RWPE2 (cell line): ENCODE measurements at regions not wholly inside any gene's neighbourhood (a gene's known extent, or its start where the extent isn't known, plus 50 kb on each side); places are given as distances from the start of the nearest gene placed in this dataset.

Experiments
- ATAC-seq: fragments of 200-7000 bp; cut with Tn5 transposase; 3 replicates; pipeline ENCODE4 v1.9.1; 2021; ENCODE audit warnings: low read depth
- DNase-seq: peaks from one replicate; pipeline ENCODE4 v3.0.0-alpha.2; 2020; ENCODE audit warnings: low spot score
- H3K27ac ChIP-seq: fragments of 450-650 bp; 2 replicates; pipeline ENCODE4 v1.5.1; 2017; ENCODE audit warnings: mild to moderate bottlenecking; ENCODE audit not compliant: poor library complexity, severe bottlenecking
- H3K27me3 ChIP-seq: fragments of 250-450 bp; sonication (Bioruptor Pico); 2 replicates; pipeline ENCODE4 v1.5.1; 2021; ENCODE audit warnings: mild to moderate bottlenecking, moderate library complexity; ENCODE audit not compliant: insufficient read depth, poor library complexity, severe bottlenecking
- H3K36me3 ChIP-seq: fragments of 250-450 bp; sonication (Bioruptor Pico); 2 replicates; pipeline ENCODE4 v1.5.1; 2020; ENCODE audit warnings: low read depth, mild to moderate bottlenecking, moderate library complexity
- H3K4me1 ChIP-seq: fragments of 250-450 bp; sonication (Bioruptor Pico); 2 replicates; pipeline ENCODE4 v1.5.1; 2021; ENCODE audit warnings: mild to moderate bottlenecking, moderate library complexity; ENCODE audit not compliant: insufficient read depth, poor library complexity, severe bottlenecking
- H3K4me3 ChIP-seq: fragments of 250-450 bp; sonication (Bioruptor Pico); 2 replicates; pipeline ENCODE4 v1.5.1; 2021; ENCODE audit warnings: mild to moderate bottlenecking, moderate library complexity; ENCODE audit not compliant: severe bottlenecking
- H3K9me3 ChIP-seq: fragments of 250-450 bp; sonication (Bioruptor Pico); 2 replicates; pipeline ENCODE4 v1.5.1; 2021; ENCODE audit warnings: mild to moderate bottlenecking, moderate library complexity; ENCODE audit not compliant: severe bottlenecking
- CTCF ChIP-seq: fragments of 450-650 bp; IDR thresholded peaks from one replicate; pipeline ENCODE4 v1.5.1; 2017; ENCODE audit warnings: mild to moderate bottlenecking, moderate library complexity; ENCODE audit not compliant: poor library complexity, severe bottlenecking

- Histone ChIP-seq H3K4me3 (no peak overlapping the region), H3K36me3 (no peaks in the 10 kb centered on the region), H3K27me3 (no peaks in the 10 kb centered on the region), H3K9me3 (no peaks in the 10 kb centered on the region), H3K27ac (no peak overlapping the region), H3K4me1 (no peaks in the 10 kb centered on the region)
- TF ChIP-seq CTCF = no peak
- DNase-seq = no peak
- no peak for ATAC-seq
These were observed 992.9 kb upstream of the PABPC4L start for GRCh38 chr4:135194477-135194876.

- Histone ChIP-seq H3K27ac (no peak overlapping the region), H3K9me3 (no peaks in the 10 kb centered on the region), H3K27me3 (no peaks in the 10 kb centered on the region), H3K4me1 (no peaks in the 10 kb centered on the region), H3K4me3 (no peak overlapping the region), H3K36me3 (no peaks in the 10 kb centered on the region)
- no peak for ATAC-seq
- no peak for TF ChIP-seq CTCF
- no peak for DNase-seq
These were observed 991.4 kb upstream of the PABPC4L start for GRCh38 chr4:135192751-135193535.

GRCh38 chr4:135191596-135191995 is 990.0 kb upstream of the PABPC4L start:
- H3K4me1 ChIP-seq = no peaks in the 10 kb centered on the region
- no peak for TF ChIP-seq CTCF
- H3K27ac ChIP-seq = no peak overlapping the region
- H3K9me3 ChIP-seq = no peaks in the 10 kb centered on the region
- DNase-seq (no peak), ATAC-seq (no peak)
- no peak overlapping the region for H3K4me3 ChIP-seq
- no peaks in the 10 kb centered on the region for H3K36me3 ChIP-seq
- H3K27me3 ChIP-seq = no peaks in the 10 kb centered on the region

- H3K27ac ChIP-seq = no peak overlapping the region
- ATAC-seq = no peak
- H3K27me3 ChIP-seq = no peaks in the 10 kb centered on the region
- H3K36me3 ChIP-seq = no peaks in the 10 kb centered on the region
- DNase-seq = no peak
- no peaks in the 10 kb centered on the region for H3K4me1 ChIP-seq
- no peaks in the 10 kb centered on the region for H3K9me3 ChIP-seq
- no peak overlapping the region for H3K4me3 ChIP-seq
- no peak for TF ChIP-seq CTCF
These were observed 984.4 kb upstream of the PABPC4L start for GRCh38 chr4:135186002-135186401.

- Histone ChIP-seq H3K27me3 (no peaks in the 10 kb centered on the region), H3K27ac (no peak overlapping the region), H3K4me3 (no peak overlapping the region), H3K9me3 (no peaks in the 10 kb centered on the region), H3K4me1 (no peaks in the 10 kb centered on the region), H3K36me3 (no peaks in the 10 kb centered on the region)
- DNase-seq (no peak), ATAC-seq (no peak)
- no peak for TF ChIP-seq CTCF
These were observed 983.7 kb upstream of the PABPC4L start for GRCh38 chr4:135185256-135185655.
